HCT116 (cell line): ENCODE measurements at regions not wholly inside any gene's neighbourhood (a gene's known extent, or its start where the extent isn't known, plus 50 kb on each side); places are given as distances from the start of the nearest gene placed in this dataset.

Source experiments
- ATAC-seq: fragments of 200-7000 bp; cut with Tn5 transposase; 2 replicates; pipeline ENCODE4 v1.9.1; 2020; ENCODE audit warnings: mild to moderate bottlenecking, moderate library complexity
- BruUV-seq: library from RNA; stranded (reverse); fragments of 400-500 nt; replicated peaks from 2 replicates; lab custom pipeline; 2021; lab: Mats Ljungman, UMichigan
- CTCF ChIA-PET: fragments of 300-600 bp; sonication (Branson Sonifier 250); formaldehyde crosslinking; loops from one replicate; lab custom pipeline; 2021; ENCODE audit warnings: antibody characterized with exemption; lab: Charles Lee
- POLR2A ChIA-PET: fragments of 300-600, 350-600 bp; sonication (Branson Sonifier 250); formaldehyde crosslinking; loops from one replicate; lab custom pipeline; 2021; ENCODE audit warnings: antibody characterized with exemption; lab: Charles Lee
- RAD21 ChIA-PET, 2 experiments: fragments of 300-600 bp; sonication (Branson Sonifier 250); formaldehyde crosslinking; loops; one replicate each; lab custom pipeline; 2023; ENCODE audit warnings: low total read pairs in 2 of 2; ENCODE audit not compliant: uncharacterized antibody in 2 of 2, unreplicated experiment in 2 of 2, low non-redundant PET in 1 of 2; lab: Charles Lee
- DNase-seq: peaks from one replicate; pipeline ENCODE4 v3.0.0-alpha.2; 2010; ENCODE audit warnings: low read depth, low spot score
- H2AFZ ChIP-seq: fragments of 200-600 bp; shearing (Covaris generic), sonication (generic); 2 replicates; pipeline ENCODE4 v1.6.1; 2017; ENCODE audit warnings: low read depth, mixed run types, mixed read lengths, antibody characterized with exemption, low read length; ENCODE audit not compliant: poor library complexity, severe bottlenecking
- H3K27ac ChIP-seq: 2 replicates; pipeline ENCODE4 v1.5.1; 2012; ENCODE audit warnings: low read depth, low read length
- H3K27me3 ChIP-seq: fragments of 200-600 bp; sonication (generic); 2 replicates; pipeline ENCODE4 v1.6.1; 2016; ENCODE audit warnings: mixed run types, low read length, mixed read lengths; ENCODE audit not compliant: insufficient read depth
- H3K36me3 ChIP-seq, 2 experiments: fragments of 200-500 bp in 1 of 2; fragments of 200-600 bp in 1 of 2; sonication (Bioruptor generic) in 1 of 2; sonication (generic) in 1 of 2; 2 replicates each; pipeline versions ENCODE4 v1.5.1 to v1.6.1; 2014 to 2016; ENCODE audit warnings: low read length in 2 of 2, inconsistent platforms in 1 of 2, mixed read lengths in 1 of 2, mixed run types in 1 of 2; ENCODE audit not compliant: insufficient read depth in 2 of 2, control insufficient read depth in 1 of 2
- H3K4me1 ChIP-seq, 2 experiments: fragments of 200-600 bp in 1 of 2; sonication (generic) in 1 of 2; 2 replicates each; pipeline versions ENCODE4 v1.5.1 to v1.6.1; 2012 to 2017; ENCODE audit warnings: low read length in 2 of 2, inconsistent platforms in 1 of 2, mild to moderate bottlenecking in 1 of 2, mixed read lengths in 1 of 2, mixed run types in 1 of 2, moderate library complexity in 1 of 2; ENCODE audit not compliant: insufficient read depth in 2 of 2, control insufficient read depth in 1 of 2
- H3K4me2 ChIP-seq: fragments of 200-600 bp; sonication (generic); 2 replicates; pipeline ENCODE4 v1.6.1; 2017; ENCODE audit warnings: mixed run types, low read length, mixed read lengths
- H3K4me3 ChIP-seq, 2 experiments: fragments of 200-600 bp in 1 of 2; sonication (generic) in 1 of 2; replicated peaks in 1 of 2; 2 replicates each; pipeline ENCODE4 v1.5.1; 2011 to 2016; ENCODE audit warnings: low read length in 2 of 2, control low read depth in 1 of 2, low read depth in 1 of 2, mild to moderate bottlenecking in 1 of 2, mixed read lengths in 1 of 2, mixed run types in 1 of 2
- H3K79me2 ChIP-seq: fragments of 200-600 bp; sonication (generic); 2 replicates; pipeline ENCODE4 v1.6.1; 2017; ENCODE audit warnings: mild to moderate bottlenecking, mixed run types, low read length, moderate library complexity, mixed read lengths; ENCODE audit not compliant: insufficient read depth
- H3K9ac ChIP-seq: fragments of 200-600 bp; sonication (generic); 2 replicates; pipeline ENCODE4 v1.6.1; 2016; ENCODE audit warnings: low read length, mixed read lengths
- H3K9me2 ChIP-seq: fragments of 200-600 bp; sonication (generic), shearing (Covaris generic); 2 replicates; pipeline ENCODE4 v1.6.1; 2017; ENCODE audit warnings: mixed run types, mild to moderate bottlenecking, moderate library complexity; ENCODE audit not compliant: insufficient read depth
- H3K9me3 ChIP-seq, 2 experiments: fragments of 200-500 bp in 1 of 2; fragments of 200-600 bp in 1 of 2; sonication (Bioruptor generic) in 1 of 2; sonication (generic) in 1 of 2; 2 replicates each; pipeline ENCODE4 v1.6.1; 2014 to 2017; ENCODE audit warnings: low read length in 2 of 2, mixed read lengths in 2 of 2, inconsistent platforms in 1 of 2, low read depth in 1 of 2, mild to moderate bottlenecking in 1 of 2, mixed run types in 1 of 2, moderate library complexity in 1 of 2; ENCODE audit not compliant: control insufficient read depth in 1 of 2, insufficient read depth in 1 of 2
- H4K20me1 ChIP-seq: fragments of 200-600 bp; sonication (generic), shearing (Covaris generic); 2 replicates; pipeline ENCODE4 v1.6.1; 2017; ENCODE audit warnings: mixed run types, mild to moderate bottlenecking, moderate library complexity; ENCODE audit not compliant: insufficient read depth
- ATF3 ChIP-seq: IDR thresholded peaks from 2 replicates; pipeline ENCODE4 v1.6.1; 2012
- CBX3 ChIP-seq: IDR thresholded peaks from 2 replicates; pipeline ENCODE4 v1.6.1; 2012; ENCODE audit warnings: low read depth
- CEBPB ChIP-seq: IDR thresholded peaks from 2 replicates; pipeline ENCODE4 v1.6.1; 2012; ENCODE audit warnings: low read depth
- EGR1 ChIP-seq: IDR thresholded peaks from 2 replicates; pipeline ENCODE4 v1.6.1; 2012; ENCODE audit warnings: low read depth
- ELF1 ChIP-seq: IDR thresholded peaks from 2 replicates; pipeline ENCODE4 v1.6.1; 2012; ENCODE audit warnings: low read depth, borderline replicate concordance
- EZH2 ChIP-seq: fragments of 200-600 bp; sonication (generic); IDR thresholded peaks from 2 replicates; pipeline ENCODE4 v1.6.1; 2017; ENCODE audit warnings: antibody characterized with exemption, mixed run types
- FOSL1 ChIP-seq: IDR thresholded peaks from 2 replicates; pipeline ENCODE4 v1.6.1; 2012; ENCODE audit warnings: low read depth
- JUND ChIP-seq: IDR thresholded peaks from 2 replicates; pipeline ENCODE4 v1.6.1; 2012
- MAX ChIP-seq: IDR thresholded peaks from 2 replicates; pipeline ENCODE4 v1.6.1; 2012
- POLR2A ChIP-seq: IDR thresholded peaks from 2 replicates; pipeline ENCODE4 v1.7.0; 2011; ENCODE audit warnings: borderline replicate concordance; ENCODE audit not compliant: insufficient read depth, insufficient read length; ENCODE audit errors: extremely low read depth
- SIN3A ChIP-seq: IDR thresholded peaks from 2 replicates; pipeline ENCODE4 v1.6.1; 2012; ENCODE audit warnings: low read depth
- SP1 ChIP-seq: IDR thresholded peaks from 2 replicates; pipeline ENCODE4 v1.6.1; 2012; ENCODE audit warnings: low read depth
- SRF ChIP-seq: IDR thresholded peaks from 2 replicates; pipeline ENCODE4 v1.6.1; 2012; ENCODE audit warnings: low read depth
- ZBTB33 ChIP-seq: IDR thresholded peaks from 2 replicates; pipeline ENCODE4 v1.6.1; 2011; ENCODE audit warnings: mild to moderate bottlenecking, low read length, moderate library complexity; ENCODE audit not compliant: insufficient replicate concordance; ENCODE audit errors: extremely low read depth
- ZFX ChIP-seq: fragments of 450-650 bp; IDR thresholded peaks from 2 replicates; pipeline ENCODE4 v1.6.1; 2017
- ZNF274 ChIP-seq: fragments of 200-500 bp; sonication (Bioruptor generic); IDR thresholded peaks from 2 replicates; pipeline ENCODE4 v1.6.1; 2014; ENCODE audit warnings: mild to moderate bottlenecking, low read depth, low read length, inconsistent platforms
- intact Hi-C: fragments of 100-400 bp; cut with micrococcal nuclease; formaldehyde crosslinking; loops from 2 replicates; pipeline ENCODE4 v1.10.0; 2022

GRCh38 chr6:105739764-105740163, 336.9 kb upstream of the PREP start:
- DNase-seq (no peak), ATAC-seq (no peak)
- H3K4me3 ChIP-seq = no peak overlapping the region
- H3K27me3 ChIP-seq = no peaks in the 10 kb centered on the region
- POLR2A ChIA-PET = no interaction called here
- H3K27ac ChIP-seq = no peak overlapping the region
- H3K9me2 ChIP-seq = no peaks in the 10 kb centered on the region
- H3K9me3 ChIP-seq = no peaks in the 10 kb centered on the region
- no peaks in the 10 kb centered on the region for H3K79me2 ChIP-seq
- intact Hi-C loops = loop anchor here (10.0 kb wide), 1 partner anchor 255 kb away; no protein-coding TSS in a partner anchor
- H3K36me3 ChIP-seq = no peaks in the 10 kb centered on the region
- BruUV-seq = no TSS peak
- H4K20me1 ChIP-seq = no peaks in the 10 kb centered on the region
- no peak overlapping the region for H2AFZ ChIP-seq
- RAD21 ChIA-PET = no interaction called here
- H3K4me1 ChIP-seq = no peaks in the 10 kb centered on the region
- TF ChIP-seq JUND = no peak
- no peak for TF ChIP-seq ELF1
- TF ChIP-seq MAX = no peak
- TF ChIP-seq ATF3 = no peak
- no peak for TF ChIP-seq ZFX
- TF ChIP-seq ZNF274 = no peak
- TF ChIP-seq SIN3A = no peak
- no peak for TF ChIP-seq CEBPB
- TF ChIP-seq CBX3 = no peak
- no peak for TF ChIP-seq POLR2A
- TF ChIP-seq FOSL1 = no peak
- TF ChIP-seq EZH2 = no peak
- TF ChIP-seq SP1 = no peak
- no peak for TF ChIP-seq EGR1
- no peak for TF ChIP-seq ZBTB33
- no peak for TF ChIP-seq SRF
- H3K4me2 ChIP-seq = no peak overlapping the region
- H3K9ac ChIP-seq = no peak overlapping the region
- CTCF ChIA-PET = no interaction called here
